Stimulated activated CD4-positive, alpha-beta T cell treated with anti-CD3 and anti-CD28 coated beads, Interleukin-15, amount 100 ng/mL, for 24 hours (primary cell): ENCODE measurements at regions not wholly inside any gene's neighbourhood (a gene's known extent, or its start where the extent isn't known, plus 50 kb on each side); places are given as distances from the start of the nearest gene placed in this dataset.
"Not testable (repeated sequence)": the region's sequence is repeated elsewhere in the genome, so short reads cannot be mapped to it uniquely, and the experiment has no call there.

ENCODE experiments used
- DNase-seq: peaks from one replicate; pipeline ENCODE4 v3.0.0-alpha.2; 2020

- no peak for DNase-seq
These were observed 680.8 kb downstream of the SLITRK1 start for GRCh38 chr13:83201506-83201905.

GRCh38 chr13:83197316-83197715, 685.0 kb downstream of the SLITRK1 start:
- DNase-seq = no peak

GRCh38 chr13:83190020-83190419, 692.3 kb downstream of the SLITRK1 start:
- no peak for DNase-seq

GRCh38 chr13:83184819-83185218, 697.5 kb downstream of the SLITRK1 start:
- no peak for DNase-seq

GRCh38 chr13:83184150-83184475, 698.2 kb downstream of the SLITRK1 start:
- DNase-seq = no peak

- no peak for DNase-seq
These were observed 698.7 kb downstream of the SLITRK1 start for GRCh38 chr13:83183439-83184149.

- no peak for DNase-seq
These were observed 699.4 kb downstream of the SLITRK1 start for GRCh38 chr13:83182845-83183244.

GRCh38 chr13:83178008-83178407, 704.3 kb downstream of the SLITRK1 start:
- DNase-seq = no peak

GRCh38 chr13:83168590-83168989, 713.7 kb downstream of the SLITRK1 start:
- no peak for DNase-seq

GRCh38 chr13:83167203-83167602, 715.1 kb downstream of the SLITRK1 start:
- DNase-seq = no peak

GRCh38 chr13:83166550-83166949, 715.7 kb downstream of the SLITRK1 start:
- no peak for DNase-seq

- no peak for DNase-seq
These were observed 719.8 kb downstream of the SLITRK1 start for GRCh38 chr13:83162493-83162892.

GRCh38 chr13:83153848-83154247, 728.4 kb downstream of the SLITRK1 start:
- no peak for DNase-seq

GRCh38 chr13:83151308-83151660, 731.0 kb downstream of the SLITRK1 start:
- no peak for DNase-seq

- DNase-seq = no peak
These were observed 731.5 kb downstream of the SLITRK1 start for GRCh38 chr13:83150616-83151307.

- no peak for DNase-seq
These were observed 745.6 kb downstream of the SLITRK1 start for GRCh38 chr13:83136660-83137059.

GRCh38 chr13:83125791-83126190, 756.5 kb downstream of the SLITRK1 start:
- DNase-seq = no peak

- no peak for DNase-seq
These were observed 760.4 kb downstream of the SLITRK1 start for GRCh38 chr13:83121896-83122295.

- no peak for DNase-seq
These were observed 765.2 kb downstream of the SLITRK1 start for GRCh38 chr13:83117046-83117445.

GRCh38 chr13:83101574-83102247, 780.6 kb downstream of the SLITRK1 start:
- not testable (repeated sequence) for DNase-seq

GRCh38 chr13:83100237-83100636, 782.0 kb downstream of the SLITRK1 start:
- DNase-seq = no peak

- no peak for DNase-seq
These were observed 793.4 kb downstream of the SLITRK1 start for GRCh38 chr13:83088858-83089257.

- DNase-seq = no peak
These were observed 795.3 kb downstream of the SLITRK1 start for GRCh38 chr13:83086948-83087347.

GRCh38 chr13:83086088-83086487, 796.2 kb downstream of the SLITRK1 start:
- no peak for DNase-seq
